AG04450 (cell line): ENCODE measurements at regions not wholly inside any gene's neighbourhood (a gene's known extent, or its start where the extent isn't known, plus 50 kb on each side); places are given as distances from the start of the nearest gene placed in this dataset.

Source experiments
- CTCF ChIA-PET: fragments of 300-600, 350-600 bp; formaldehyde crosslinking; extraction: SDS; loops from one replicate; lab custom pipeline; 2022; ENCODE audit warnings: antibody characterized with exemption, inconsistent platforms; lab: Charles Lee
- POLR2A ChIA-PET: fragments of 350-600 bp; formaldehyde crosslinking; extraction: SDS; loops from one replicate; lab custom pipeline; 2021; ENCODE audit warnings: antibody characterized with exemption, inconsistent platforms; lab: Yijun Ruan, JAX
- DNase-seq: peaks from one replicate; pipeline ENCODE4 v3.0.0-alpha.2; 2011; ENCODE audit warnings: low read depth, low spot score
- H3K27ac ChIP-seq: one replicate; pipeline ENCODE4 v1.5.1; 2012; ENCODE audit warnings: low read depth, low read length, control low read depth
- H3K27me3 ChIP-seq: one replicate; pipeline ENCODE4 v1.6.0; 2012; ENCODE audit warnings: low read length; ENCODE audit not compliant: control insufficient read depth, insufficient read depth
- H3K4me3 ChIP-seq: 2 replicates; pipeline ENCODE4 v1.5.1; 2011; ENCODE audit warnings: mild to moderate bottlenecking, low read depth, low read length, control low read depth
- H3K9me3 ChIP-seq: 2 replicates; pipeline ENCODE4 v1.5.1; 2012; ENCODE audit warnings: low read length; ENCODE audit not compliant: control insufficient read depth, insufficient read depth
- CTCF ChIP-seq: IDR thresholded peaks from 2 replicates; pipeline ENCODE4 v1.5.1; 2011; ENCODE audit warnings: low read depth, low read length, control low read depth, inconsistent platforms

GRCh38 chr3:35950021-35950420, 310.7 kb downstream of the ARPP21 start:
- no peak for DNase-seq
- H3K4me3 ChIP-seq, result no peak overlapping the region
- no peak overlapping the region for H3K27ac ChIP-seq
- POLR2A ChIA-PET, result no interaction called here
- CTCF ChIA-PET, result no interaction called here
- H3K9me3 ChIP-seq, result no peaks in the 10 kb centered on the region
- H3K27me3 ChIP-seq, result peaks cover 2% of the 10 kb centered on the region
- TF ChIP-seq CTCF, result no peak

GRCh38 chr3:35954413-35954812, 315.1 kb downstream of the ARPP21 start:
- no peak overlapping the region for H3K27ac ChIP-seq
- H3K9me3 ChIP-seq, result no peaks in the 10 kb centered on the region
- no peak for TF ChIP-seq CTCF
- ChIA-PET CTCF (no interaction called here), POLR2A (no interaction called here)
- peaks cover under 1% of the 10 kb centered on the region for H3K27me3 ChIP-seq
- H3K4me3 ChIP-seq, result no peak overlapping the region
- DNase-seq, result no peak

GRCh38 chr3:35965908-35966307, 326.6 kb downstream of the ARPP21 start:
- no peaks in the 10 kb centered on the region for H3K9me3 ChIP-seq
- ChIA-PET CTCF (interaction anchor here (0.8 to 4.7 kb wide), 15 partner anchors 10 to 993 kb away, joined by 3 to 45 read pairs (median 5); no protein-coding TSS in a partner anchor), POLR2A (no interaction called here)
- DNase-seq, result peak; percentile 1
- H3K4me3 ChIP-seq, result no peak overlapping the region
- no peaks in the 10 kb centered on the region for H3K27me3 ChIP-seq
- H3K27ac ChIP-seq, result no peak overlapping the region
- peak; percentile 55 for TF ChIP-seq CTCF

GRCh38 chr3:35966629-35967464, 327.5 kb downstream of the ARPP21 start:
- H3K4me3 ChIP-seq, result no peak overlapping the region
- no peak for DNase-seq
- no peaks in the 10 kb centered on the region for H3K9me3 ChIP-seq
- POLR2A ChIA-PET, result no interaction called here
- CTCF ChIA-PET, result interaction anchor here (1.0 to 4.7 kb wide), 7 partner anchors 58 to 902 kb away, joined by 3 to 45 read pairs (median 7); no protein-coding TSS in a partner anchor
- H3K27ac ChIP-seq, result no peak overlapping the region
- H3K27me3 ChIP-seq, result no peaks in the 10 kb centered on the region
- no peak for TF ChIP-seq CTCF

GRCh38 chr3:35968043-35968622, 328.8 kb downstream of the ARPP21 start:
- no peak overlapping the region for H3K27ac ChIP-seq
- no peaks in the 10 kb centered on the region for H3K9me3 ChIP-seq
- POLR2A ChIA-PET, result no interaction called here
- CTCF ChIA-PET, result interaction anchor here (1.0 kb wide), 1 partner anchor 900 kb away, joined by 3 read pairs; no protein-coding TSS in a partner anchor
- DNase-seq, result no peak
- TF ChIP-seq CTCF, result no peak
- H3K4me3 ChIP-seq, result no peak overlapping the region
- no peaks in the 10 kb centered on the region for H3K27me3 ChIP-seq
